ENCODE measurements at regions not wholly inside any gene's neighbourhood (a gene's known extent, or its start where the extent isn't known, plus 50 kb on each side); places are given as distances from the start of the nearest gene placed in this dataset.

DNA sequence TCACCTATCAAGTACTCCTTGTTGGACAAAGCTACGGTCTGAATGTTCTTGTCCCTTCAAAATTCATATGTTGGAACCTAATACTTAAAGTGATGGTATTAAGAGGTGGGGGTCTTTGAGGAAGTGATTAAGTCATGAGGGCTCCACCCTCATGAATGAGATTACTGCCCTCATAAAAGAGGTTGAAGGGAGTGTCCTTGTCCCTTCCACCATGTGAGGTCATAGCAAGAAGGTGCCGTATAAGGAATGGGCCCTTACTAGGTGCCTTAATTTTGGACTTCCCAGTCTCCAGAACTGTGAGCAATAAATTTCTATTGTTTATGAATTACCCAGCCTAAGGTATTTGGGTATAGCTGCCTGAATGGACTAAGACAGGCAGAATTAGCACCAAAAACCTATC is 191.1 kb upstream of the NUDT4 start:
- TF ChIP-seq POLR2AphosphoS5 (IDR thresholded peaks at IDR 0.05; ENCODE audit: low read depth, low read length) (no peak), ZFX (IDR thresholded peaks at IDR 0.05) (no peak), CTCF (IDR thresholded peaks at IDR 0.05 in 2 of 3, conservative IDR thresholded peaks at IDR 0.05 in 1 of 3; ENCODE audit: borderline replicate concordance in 1 of 3, insufficient read depth in 1 of 3, low read depth in 2 of 3, low read length in 2 of 3) (no peak), YY1 (IDR thresholded peaks at IDR 0.05; ENCODE audit: extremely low read depth, insufficient replicate concordance, low read depth, low read length) (no peak)
- ATAC-seq: no peak
- no peaks in the 10 kb centered on the region for H3K36me3 ChIP-seq (ENCODE audit: control insufficient read depth in 1 of 2, insufficient read depth in 2 of 2, low read length in 2 of 2)
- no peak overlapping the region for H3K27ac ChIP-seq (ENCODE audit: low read depth, low read length)
- no peaks in the 10 kb centered on the region for H3K79me2 ChIP-seq (ENCODE audit: insufficient read depth, low read length)
- H4K20me1 ChIP-seq (ENCODE audit: insufficient read depth): no peaks in the 10 kb centered on the region
- no peak overlapping the region for H3K4me2 ChIP-seq (ENCODE audit: low read length)
- POLR2A ChIA-PET: no interaction called here
- BruUV-seq (replicated peaks): no TSS peak
- CTCF ChIA-PET: no interaction called here
- no peaks in the 10 kb centered on the region for H3K9me3 ChIP-seq (ENCODE audit: control insufficient read depth in 1 of 2, insufficient read depth in 1 of 2, low read depth in 1 of 2, low read length in 2 of 2)
- H3K4me1 ChIP-seq (ENCODE audit: control insufficient read depth in 1 of 2, insufficient read depth in 2 of 2, low read length in 2 of 2): no peaks in the 10 kb centered on the region
- intact Hi-C loops (cut with micrococcal nuclease): no loop called here
- no peak overlapping the region for H3K9ac ChIP-seq (ENCODE audit: low read length)
- H3K27me3 ChIP-seq (ENCODE audit: insufficient read depth, low read length): no peaks in the 10 kb centered on the region
- no peak overlapping the region for H2AFZ ChIP-seq (ENCODE audit: low read depth, low read length, poor library complexity, severe bottlenecking)
- H3K9me2 ChIP-seq (ENCODE audit: insufficient read depth): no peaks in the 10 kb centered on the region
- RAD21 ChIA-PET (ENCODE audit: low non-redundant PET in 1 of 2, low total read pairs in 2 of 2, uncharacterized antibody in 2 of 2, unreplicated experiment in 2 of 2): no interaction called here
- H3K4me3 ChIP-seq (replicated peaks in 1 of 2; ENCODE audit: low read depth in 1 of 2, low read length in 2 of 2): no peak overlapping the region
- DNase-seq (ENCODE audit: low read depth, low spot score): no peak

- Histone ChIP-seq H3K27ac (ENCODE audit: low read depth, low read length) (no peak overlapping the region), H3K9ac (ENCODE audit: low read length) (no peak overlapping the region), H3K79me2 (ENCODE audit: insufficient read depth, low read length) (no peaks in the 10 kb centered on the region), H3K36me3 (ENCODE audit: control insufficient read depth in 1 of 2, insufficient read depth in 2 of 2, low read length in 2 of 2) (no peaks in the 10 kb centered on the region), H2AFZ (ENCODE audit: low read depth, low read length, poor library complexity, severe bottlenecking) (no peak overlapping the region), H3K4me3 (replicated peaks in 1 of 2; ENCODE audit: low read depth in 1 of 2, low read length in 2 of 2) (no peak overlapping the region), H3K27me3 (ENCODE audit: insufficient read depth, low read length) (no peaks in the 10 kb centered on the region), H3K9me2 (ENCODE audit: insufficient read depth) (no peaks in the 10 kb centered on the region), H3K4me1 (ENCODE audit: control insufficient read depth in 1 of 2, insufficient read depth in 2 of 2, low read length in 2 of 2) (no peaks in the 10 kb centered on the region), H3K9me3 (ENCODE audit: control insufficient read depth in 1 of 2, insufficient read depth in 1 of 2, low read depth in 1 of 2, low read length in 2 of 2) (no peaks in the 10 kb centered on the region), H4K20me1 (ENCODE audit: insufficient read depth) (no peaks in the 10 kb centered on the region), H3K4me2 (ENCODE audit: low read length) (no peak overlapping the region)
- ATAC-seq: no peak
- ChIA-PET POLR2A (no interaction called here), CTCF (no interaction called here), RAD21 (ENCODE audit: low non-redundant PET in 1 of 2, low total read pairs in 2 of 2, uncharacterized antibody in 2 of 2, unreplicated experiment in 2 of 2) (no interaction called here)
- intact Hi-C loops (cut with micrococcal nuclease): no loop called here
- TF ChIP-seq ZBTB33 (IDR thresholded peaks at IDR 0.05; ENCODE audit: extremely low read depth, insufficient replicate concordance, low read length) (no peak), POLR2AphosphoS5 (IDR thresholded peaks at IDR 0.05; ENCODE audit: low read depth, low read length) (no peak), SIN3A (IDR thresholded peaks at IDR 0.05; ENCODE audit: low read depth) (no peak), EGR1 (IDR thresholded peaks at IDR 0.05; ENCODE audit: low read depth) (no peak), ELF1 (IDR thresholded peaks at IDR 0.05; ENCODE audit: borderline replicate concordance, low read depth) (no peak), TCF7L2 (IDR thresholded peaks at IDR 0.05; ENCODE audit: borderline replicate concordance, extremely low read depth, insufficient read depth, insufficient read length) (no peak), EZH2phosphoT487 (IDR thresholded peaks at IDR 0.05; ENCODE audit: borderline replicate concordance) (no peak), JUND (IDR thresholded peaks at IDR 0.05) (no peak)
- no TSS peak for BruUV-seq (replicated peaks)
- no peak for DNase-seq (ENCODE audit: low read depth, low spot score)
These were observed 186.3 kb upstream of the NUDT4 start for GRCh38 chr12:93191423-93191822.
